NCI-H2029 treated with DMSO at 0.1 percent for 48 hours (cell line): ENCODE measurements at regions not wholly inside any gene's neighbourhood (a gene's known extent, or its start where the extent isn't known, plus 50 kb on each side); places are given as distances from the start of the nearest gene placed in this dataset.
"Not testable (repeated sequence)": the region's sequence is repeated elsewhere in the genome, so short reads cannot be mapped to it uniquely, and the experiment has no call there.

Experiments
- DNase-seq: peaks from one replicate; lab custom pipeline; 2025; lab: John Stamatoyannopoulos, UW

DNA sequence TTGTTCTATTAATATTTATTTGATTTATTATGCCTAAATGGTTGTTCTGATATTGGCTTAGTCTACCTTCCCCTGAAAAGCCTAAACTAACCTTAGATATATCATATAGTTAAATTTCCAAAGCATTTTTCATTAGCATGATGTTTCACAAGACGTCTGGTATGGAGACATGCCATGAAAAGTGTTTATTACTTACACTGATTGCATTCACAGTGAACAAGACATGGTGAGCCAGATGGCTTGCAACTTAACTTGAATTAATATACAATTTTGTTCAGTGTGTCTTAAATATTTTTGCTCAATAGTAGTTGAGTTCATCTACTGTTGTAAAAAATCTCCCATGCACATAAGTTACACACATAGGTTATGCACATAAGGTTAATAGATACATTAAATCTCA, 758.4 kb downstream of the NSUN3 start:
- DNase-seq = no peak

DNA sequence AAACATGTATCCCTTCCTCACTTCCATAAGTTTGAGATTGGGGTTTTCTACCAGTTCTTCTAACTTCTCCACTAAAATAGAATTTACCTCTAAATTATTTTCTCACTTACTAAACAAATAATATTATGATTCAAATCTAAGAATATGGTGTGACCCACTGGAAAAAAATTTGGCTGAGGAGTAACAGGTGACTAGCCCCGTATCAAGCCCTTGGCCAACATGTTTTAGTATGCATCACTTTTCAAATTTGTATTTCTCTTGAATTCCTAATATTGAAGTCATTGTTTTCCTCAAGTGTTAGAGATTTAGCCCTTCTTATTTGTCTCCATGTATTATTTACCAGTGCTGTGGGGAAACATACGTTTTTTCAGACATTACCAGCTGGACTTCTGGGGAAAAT, 759.4 kb downstream of the NSUN3 start:
- no peak for DNase-seq

DNA sequence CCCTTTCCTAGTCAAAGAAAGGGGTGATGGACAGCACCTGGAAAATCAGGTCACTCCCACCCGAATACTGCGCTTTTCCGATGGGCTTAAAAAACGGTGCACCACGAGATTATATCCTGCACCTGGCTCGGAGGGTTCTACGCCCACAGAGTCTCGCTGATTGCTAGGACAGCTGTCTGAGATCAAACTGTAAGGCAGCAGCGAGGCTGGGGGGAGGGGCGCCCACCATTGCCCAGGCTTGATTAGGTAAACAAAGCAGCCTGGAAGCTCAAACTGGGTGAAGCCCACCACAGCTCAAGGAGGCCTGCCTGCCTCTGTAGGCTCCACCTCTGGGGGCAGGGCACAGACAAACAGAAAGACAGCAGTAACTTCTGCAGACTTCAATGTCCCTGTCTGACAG, 783.4 kb downstream of the NSUN3 start:
- not testable (repeated sequence) for DNase-seq

DNA sequence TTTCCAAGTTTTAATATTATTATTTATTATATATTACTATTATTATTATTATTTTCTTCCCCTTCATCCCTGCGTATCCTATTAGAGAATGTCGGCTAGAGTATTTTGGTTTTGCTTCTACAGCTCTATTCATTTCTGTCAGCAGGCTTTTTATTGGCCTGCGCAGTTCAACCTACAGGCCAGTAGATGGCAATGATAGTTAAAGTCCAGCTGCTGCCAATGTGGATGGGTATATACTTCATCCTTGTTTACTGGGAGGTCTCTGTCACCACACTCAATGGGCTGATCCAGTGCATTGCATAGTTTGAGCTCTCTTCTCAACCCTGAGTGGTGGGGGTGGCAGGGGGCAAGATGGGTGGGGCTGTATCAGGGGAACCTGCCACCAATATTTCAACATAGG, 799.8 kb downstream of the NSUN3 start:
- DNase-seq = no peak

DNA sequence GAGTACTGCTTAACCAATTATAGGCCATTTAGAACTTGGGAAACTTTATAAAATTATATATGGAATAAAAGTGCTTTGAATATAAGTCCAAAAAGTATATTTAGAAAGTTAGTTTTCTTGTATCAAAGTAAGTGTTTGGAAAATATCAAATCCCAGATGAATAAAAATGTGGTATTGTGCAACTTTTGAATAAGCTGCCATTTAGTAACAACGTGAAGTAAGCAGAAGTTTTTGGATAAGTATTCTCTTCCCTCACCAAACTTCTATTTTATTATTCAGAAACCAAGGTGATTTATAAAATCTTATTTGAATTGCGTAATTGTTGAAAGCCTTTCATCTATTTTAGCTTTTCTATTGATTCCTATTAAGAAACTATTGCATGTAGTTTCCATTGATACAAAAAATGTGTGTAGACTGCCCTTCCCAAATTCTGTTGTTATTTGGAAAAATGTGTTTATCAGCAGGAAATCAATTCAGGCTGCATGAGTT, 806.2 kb downstream of the NSUN3 start:
- DNase-seq = no peak

DNA sequence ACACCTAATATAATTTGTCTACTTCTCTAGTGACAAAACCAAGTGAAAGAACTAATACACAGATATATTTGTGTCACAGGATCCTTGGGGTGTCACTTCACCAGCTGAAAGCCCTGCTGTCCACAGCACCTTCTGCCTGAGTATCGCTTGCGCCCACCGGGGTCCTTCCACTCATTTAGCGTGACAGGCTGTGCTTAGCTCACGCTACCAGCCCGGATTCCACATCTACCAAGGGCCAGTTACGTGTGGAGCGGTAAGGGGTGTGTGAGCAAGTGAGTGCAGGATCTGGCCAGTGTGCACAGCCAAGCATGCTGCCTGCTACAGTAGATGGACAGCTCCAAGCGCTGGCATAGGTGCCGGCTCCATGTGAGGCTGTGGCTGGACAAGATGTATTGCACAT, 810.9 kb downstream of the NSUN3 start:
- no peak for DNase-seq

DNA sequence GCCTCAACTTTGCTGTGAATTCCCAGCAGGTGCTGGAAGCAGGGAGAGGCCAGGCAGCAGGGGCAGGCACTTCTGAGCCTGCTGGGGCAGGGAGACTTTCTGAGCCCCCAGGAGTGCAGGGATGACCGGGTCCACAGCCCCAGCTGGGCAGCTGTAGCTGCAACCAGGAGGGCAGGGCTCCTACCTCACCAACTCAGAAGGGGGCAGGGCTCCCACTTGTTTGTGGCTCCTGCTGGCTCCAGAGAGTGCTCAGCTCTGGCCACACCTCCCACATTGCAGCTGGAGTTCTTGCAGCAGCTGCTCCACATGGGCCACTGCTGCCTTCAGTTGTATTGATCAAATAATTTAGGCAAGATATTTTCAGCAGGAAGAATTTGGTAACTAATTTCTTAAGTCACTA, 812.3 kb downstream of the NSUN3 start:
- no peak for DNase-seq

DNA sequence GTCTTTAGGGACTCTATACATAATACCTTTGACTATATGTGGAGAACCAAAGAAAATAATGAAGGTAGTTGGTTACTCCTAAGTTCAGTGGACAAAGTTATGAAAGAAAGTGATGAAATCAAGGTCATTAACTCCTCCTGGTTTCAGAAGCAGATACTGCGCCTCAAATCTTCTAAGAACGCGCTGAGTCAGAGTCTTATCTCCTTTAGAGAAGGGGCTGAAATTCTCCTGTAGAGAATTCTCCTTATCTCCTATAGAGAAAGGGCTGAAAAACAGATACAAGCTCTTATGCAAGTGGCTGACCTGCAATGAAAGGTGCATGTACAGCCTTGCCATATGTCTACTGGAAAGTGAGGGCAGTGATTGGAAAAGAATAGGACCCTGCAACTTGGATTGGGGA, 824.2 kb downstream of the NSUN3 start:
- DNase-seq = no peak

DNA sequence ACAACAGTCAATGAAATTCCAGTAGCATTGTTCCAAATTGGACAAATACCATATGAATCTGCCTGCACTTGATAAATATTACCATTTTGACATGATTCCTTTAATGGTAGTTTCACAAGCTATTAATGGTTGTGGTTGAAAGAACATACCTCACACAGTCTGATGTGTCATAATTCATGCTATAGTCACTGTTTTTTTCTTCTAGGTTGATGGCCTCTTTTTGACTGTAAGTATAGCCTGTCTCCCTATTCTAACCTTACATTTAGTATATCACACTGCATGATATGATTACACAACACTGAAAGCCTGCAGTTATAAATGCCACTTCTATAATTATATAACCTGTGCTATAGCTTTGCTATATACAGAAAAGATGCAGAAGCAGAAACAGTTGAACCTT, 834.1 kb downstream of the NSUN3 start:
- DNase-seq = no peak

DNA sequence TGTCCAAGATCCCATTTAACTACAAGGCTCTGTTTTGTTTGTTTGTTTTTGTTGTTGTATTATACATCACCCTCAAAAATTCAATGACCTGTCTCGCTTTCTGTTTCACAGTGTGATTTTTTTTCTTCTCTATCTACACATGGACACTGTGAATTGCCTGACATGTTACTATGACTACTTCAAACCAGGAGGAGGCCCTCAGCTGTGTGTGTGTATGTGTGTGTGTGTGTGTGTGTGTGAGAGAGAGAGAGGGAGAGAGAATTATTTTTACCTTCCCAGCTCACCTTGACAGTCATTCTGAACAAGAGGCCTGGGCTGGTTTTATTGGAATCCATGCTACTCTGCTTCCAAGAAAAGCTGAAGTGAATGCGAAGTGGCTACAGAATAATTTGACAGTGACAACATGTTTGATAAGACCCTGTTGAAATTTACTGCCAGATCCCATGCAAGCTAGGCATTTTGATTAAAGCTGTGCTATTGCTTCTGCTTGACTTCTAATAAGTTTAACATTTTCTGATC, 841.4 kb downstream of the NSUN3 start:
- no peak for DNase-seq

DNA sequence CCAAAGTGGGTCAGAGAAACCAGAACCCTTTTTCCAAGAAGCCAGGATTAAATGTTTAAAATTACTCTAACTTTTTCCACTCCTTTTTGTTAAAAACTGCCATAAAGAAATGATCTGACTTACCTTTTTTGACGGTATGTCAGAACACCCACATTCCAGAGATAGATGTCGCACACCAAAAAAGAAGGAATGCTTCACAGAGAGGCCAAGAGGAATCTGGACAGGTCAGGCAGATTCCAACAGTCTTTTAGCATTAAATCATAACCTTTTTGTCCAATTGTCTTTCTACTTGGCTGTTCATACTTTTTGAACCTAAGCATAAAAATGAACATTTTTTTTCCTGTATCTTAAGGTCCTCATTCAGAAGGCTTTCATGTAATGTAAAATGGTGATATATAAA, 846.9 kb downstream of the NSUN3 start:
- DNase-seq = no peak

DNA sequence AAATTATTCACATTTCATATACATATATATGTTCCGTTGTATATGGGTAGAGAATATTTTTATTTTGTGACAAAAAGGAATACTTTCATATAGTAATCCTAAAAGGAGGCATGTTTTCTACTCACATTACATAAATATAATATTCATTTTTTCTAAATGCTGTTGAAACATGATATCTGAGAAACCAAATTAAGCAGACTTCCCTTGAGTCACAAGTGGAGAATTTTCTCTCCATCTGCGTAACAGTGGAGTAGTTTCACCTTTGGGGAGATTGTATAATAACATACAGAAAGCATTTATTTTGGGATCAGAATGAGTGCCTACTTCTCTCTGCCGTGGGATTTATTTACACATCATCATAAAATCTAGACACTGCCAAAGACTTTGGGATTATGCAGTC, 849.8 kb downstream of the NSUN3 start:
- DNase-seq = no peak

DNA sequence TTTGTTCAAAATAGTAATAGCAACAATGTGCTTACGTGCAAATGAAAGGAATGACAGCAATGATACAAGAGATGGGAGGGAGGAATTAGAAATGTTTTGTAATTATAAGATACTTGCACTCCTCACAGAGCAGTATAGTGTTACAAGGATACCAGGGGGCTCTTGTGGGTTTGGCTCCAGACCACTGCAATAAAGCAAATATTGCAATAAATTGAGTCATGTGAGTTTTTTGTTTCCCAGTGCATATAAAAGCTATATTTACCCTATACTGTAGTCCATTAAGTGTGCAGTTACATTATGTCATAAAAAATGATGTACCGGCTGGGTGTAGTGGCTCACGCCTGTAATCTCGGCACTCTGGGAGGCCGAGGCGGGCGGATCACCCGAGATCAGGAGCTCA, 864.3 kb downstream of the NSUN3 start:
- DNase-seq = no peak

DNA sequence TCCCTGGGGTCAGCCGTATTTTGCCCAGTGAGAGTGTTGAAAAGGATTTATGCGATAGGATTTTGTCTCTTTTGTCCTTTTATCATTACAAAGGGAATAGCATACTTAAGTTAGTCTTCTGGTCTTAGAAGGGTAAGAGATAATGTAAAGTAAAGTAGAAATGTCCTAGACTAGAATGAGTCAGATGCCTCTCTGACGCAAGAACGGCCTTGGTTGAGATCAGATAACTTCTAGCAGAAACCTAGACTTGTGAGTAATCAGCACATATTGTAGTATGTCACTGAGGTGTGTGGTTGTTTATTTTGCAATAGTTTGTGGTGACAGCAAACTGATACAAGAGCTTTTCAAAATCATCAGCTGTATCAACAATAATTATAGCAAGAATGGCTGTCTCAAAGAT, 866.1 kb downstream of the NSUN3 start:
- DNase-seq = no peak

DNA sequence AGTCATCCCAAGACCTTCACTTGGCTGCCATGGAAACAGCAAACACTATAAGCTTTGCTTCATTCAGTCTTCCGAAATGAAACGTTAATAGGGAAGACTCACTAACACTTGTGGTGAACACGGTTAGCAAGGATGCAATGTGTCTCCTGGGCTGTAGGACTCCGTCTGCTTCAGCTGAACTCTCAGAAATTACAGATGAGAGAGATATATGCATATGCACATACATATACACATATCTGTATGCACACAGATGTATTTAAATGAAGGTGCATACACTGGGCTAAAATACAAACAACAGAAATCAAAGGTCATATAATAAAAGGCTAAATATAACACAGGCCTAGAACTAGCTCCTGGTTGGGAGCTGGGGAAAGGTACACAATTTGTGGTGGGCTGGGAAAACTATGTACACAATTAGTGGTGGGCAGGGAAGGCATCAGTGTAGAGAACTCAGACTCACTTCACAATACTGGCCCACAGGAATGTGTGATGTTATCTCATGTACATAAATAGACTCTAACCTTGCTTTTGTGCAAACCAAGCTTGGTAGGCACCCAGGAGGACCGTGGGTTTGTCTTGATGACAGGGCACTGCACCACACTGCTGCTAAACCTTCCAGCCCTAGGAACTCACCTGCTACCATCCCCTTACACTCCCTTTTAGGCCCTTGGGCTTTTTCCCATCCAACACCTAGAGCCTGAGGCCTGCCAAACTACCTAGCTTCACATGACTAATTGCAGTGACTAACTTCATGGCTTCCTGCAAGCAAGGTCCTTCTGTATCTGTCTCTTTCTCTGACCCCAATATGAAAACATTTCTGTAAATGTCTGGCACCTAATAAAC, 873.1 kb downstream of the NSUN3 start:
- no peak for DNase-seq

DNA sequence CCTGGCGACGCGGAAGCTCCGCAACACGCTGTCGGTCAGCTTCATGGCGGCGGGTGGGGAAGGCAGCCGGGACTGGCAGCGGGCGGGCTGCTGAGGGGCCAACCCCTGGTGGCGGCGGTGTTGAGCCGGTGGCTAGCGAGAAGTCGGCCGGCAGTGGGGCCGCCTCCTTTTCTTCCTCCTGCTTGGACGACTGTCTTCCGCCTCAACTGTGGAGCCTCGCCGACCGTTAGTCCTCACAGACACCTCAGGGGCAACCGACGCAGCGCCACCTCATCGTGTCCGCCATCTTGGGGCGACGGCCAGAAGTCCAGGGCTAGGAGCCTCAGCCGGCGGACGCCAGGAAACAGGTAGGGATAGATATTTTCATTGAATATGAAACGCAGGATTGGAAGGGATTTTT, 875.1 kb downstream of the NSUN3 start:
- no peak for DNase-seq

DNA sequence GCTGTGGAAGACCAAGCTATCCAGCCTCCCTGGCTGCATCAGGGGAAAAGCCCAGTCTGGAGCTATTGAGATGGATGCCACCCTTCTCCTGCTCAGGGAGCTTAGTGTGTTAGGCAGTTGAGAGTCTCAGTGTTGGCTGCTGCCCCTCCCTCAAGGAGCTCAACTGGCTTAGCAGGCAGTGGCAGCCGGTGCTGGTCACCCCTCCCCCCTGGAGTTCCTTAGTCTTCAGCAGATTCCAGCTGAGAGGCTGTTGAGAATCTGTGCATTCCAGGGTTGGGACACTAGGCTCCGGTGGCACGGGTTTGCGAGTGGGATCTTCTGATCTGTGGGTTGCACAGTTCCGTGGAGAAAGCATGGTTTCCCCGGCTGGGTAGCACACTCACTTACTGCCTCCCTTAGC, 883.8 kb downstream of the NSUN3 start:
- no peak for DNase-seq

DNA sequence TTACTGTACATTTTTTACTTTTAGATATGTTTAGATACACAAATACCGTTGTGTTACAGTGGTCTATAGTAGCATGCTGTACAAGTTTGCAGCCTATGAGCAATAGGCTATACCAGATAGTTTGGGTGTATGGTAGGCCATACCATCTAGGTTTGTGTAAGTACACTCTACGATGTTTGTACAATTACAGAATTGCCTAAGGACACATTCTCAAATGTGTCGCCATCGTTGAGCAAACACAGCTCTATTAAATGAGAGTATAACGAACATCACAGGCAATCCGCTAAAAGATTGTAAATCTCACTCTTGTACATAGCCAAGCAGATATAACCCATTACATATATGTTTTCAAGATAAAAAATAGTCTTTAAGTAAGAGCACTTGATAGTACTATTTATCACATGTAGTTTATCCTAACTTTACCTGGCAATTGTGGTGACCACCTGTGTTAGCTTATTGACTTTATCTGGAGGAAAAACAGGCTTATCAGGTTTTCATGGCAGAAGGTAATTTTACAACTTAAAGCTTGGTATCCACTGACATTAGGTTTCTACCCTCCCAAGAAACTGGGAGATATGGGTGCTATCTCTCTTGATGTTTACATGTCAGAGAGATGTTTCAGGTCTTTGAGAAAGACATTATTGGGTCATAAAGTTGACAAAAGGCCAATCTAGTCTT, 898.7 kb downstream of the NSUN3 start:
- no peak for DNase-seq

DNA sequence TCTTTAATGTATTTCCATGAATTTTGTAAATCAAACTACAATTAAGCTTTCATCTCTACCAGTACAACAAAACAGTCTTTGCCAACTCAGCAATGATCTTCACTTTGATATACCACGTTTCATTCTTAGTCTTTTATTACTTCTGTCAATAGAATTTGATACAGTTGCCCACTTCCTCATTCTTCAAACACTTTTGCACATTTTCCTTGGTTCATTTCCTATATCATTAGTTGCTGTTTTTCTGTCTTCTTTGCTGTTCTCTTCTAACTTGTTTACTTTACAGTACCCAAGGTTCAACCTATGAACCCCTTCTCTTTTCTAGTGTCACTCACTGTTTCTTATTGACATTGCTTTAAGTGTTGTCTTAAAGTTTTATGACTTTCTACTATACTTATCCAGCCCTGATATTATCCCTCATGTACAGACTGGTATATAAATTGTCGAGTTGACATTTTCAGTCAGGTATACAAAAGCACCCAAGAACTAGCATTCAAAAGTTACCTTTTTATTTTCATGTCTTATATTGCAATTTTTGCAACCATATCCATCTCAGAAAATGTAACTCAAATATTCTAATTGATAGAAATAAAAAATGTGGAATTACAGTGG, 903.1 kb downstream of the NSUN3 start:
- DNase-seq = no peak

DNA sequence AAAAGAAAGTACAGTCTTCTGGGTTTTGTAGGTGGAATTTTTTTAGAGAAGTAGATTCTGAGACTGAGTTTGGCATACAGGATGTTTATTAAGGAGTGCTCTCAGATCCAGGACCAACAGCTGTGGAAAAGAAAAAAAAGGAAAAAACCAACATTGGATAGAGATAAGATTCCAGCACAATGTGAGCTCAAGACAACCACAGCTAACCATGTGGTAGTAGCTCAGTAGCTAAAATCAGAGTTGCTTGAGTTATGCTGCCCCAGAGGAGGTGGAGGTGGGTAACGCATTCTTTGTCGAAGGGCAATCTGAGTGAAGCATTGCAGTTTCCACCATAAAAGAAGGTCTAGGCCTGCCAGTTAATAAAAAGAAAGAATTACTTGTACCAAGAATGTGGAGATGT, 904.3 kb downstream of the NSUN3 start:
- DNase-seq = no peak

DNA sequence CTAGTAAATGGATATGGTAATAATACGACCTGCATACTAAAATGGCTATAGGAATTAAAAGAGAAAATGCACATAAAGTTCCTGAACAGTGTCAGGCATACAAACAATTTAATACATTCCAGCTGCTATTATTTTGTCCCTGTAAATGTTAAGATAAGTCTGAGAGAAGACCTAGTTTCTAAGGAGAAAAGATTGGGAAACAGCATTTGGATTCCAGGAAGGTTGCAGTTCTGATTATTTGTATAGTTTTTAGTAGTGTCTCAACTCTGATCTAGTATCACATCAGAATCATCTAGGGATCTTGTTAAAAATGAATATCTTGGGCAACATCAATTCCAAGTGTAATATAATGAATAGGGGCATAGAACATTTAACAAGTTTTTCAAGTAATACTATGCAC, 905.7 kb downstream of the NSUN3 start:
- no peak for DNase-seq

DNA sequence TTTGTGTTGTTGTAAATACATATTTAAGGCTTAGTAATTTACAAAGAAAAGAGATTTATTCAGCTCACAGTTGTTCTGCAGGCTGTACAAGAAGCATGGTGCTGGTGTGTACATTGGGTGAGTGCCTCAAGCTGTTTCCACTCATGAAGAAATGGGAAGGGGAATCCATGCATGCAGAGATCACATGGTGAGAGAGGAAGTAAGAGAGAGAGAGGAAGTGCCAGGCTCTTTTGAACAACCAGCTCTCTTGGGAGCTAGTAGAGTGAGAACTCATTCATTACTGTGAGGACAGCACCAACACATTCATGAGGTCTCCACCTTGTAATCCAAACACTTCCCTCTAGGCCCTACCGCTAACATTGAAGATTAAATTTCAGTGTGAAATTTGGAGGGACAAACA, 909.2 kb downstream of the NSUN3 start:
- DNase-seq = no peak

DNA sequence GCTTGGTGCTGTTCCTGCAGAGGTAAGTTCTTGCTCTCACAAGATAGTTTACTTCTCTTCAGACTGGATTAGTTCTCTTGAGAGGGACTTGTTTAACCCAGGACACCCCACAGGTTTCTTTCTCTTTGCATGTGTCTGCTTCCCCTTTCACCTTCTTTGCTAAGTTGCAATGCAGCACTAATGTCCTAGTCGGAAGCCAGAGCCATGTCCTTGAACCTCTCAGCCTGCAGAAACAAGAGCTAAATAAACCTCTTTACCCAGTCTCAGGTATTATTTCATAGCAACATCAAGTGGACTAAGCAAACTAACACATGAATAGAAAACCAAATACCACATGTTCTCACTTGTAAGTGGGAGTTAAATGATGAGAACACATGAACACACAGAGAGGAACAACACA, 915.2 kb downstream of the NSUN3 start:
- peak; percentile 62 for DNase-seq
